NCI-H2107 treated with DMSO at 0.1 percent for 48 hours (cell line): ENCODE measurements at regions not wholly inside any gene's neighbourhood (a gene's known extent, or its start where the extent isn't known, plus 50 kb on each side); places are given as distances from the start of the nearest gene placed in this dataset.

Experiments used
- DNase-seq: peaks from one replicate; lab custom pipeline; 2025; ENCODE audit not compliant: unreplicated experiment; lab: John Stamatoyannopoulos, UW

GRCh38 chr2:121085801-121086200 is 199.2 kb downstream of the TFCP2L1 start:
- no peak for DNase-seq

GRCh38 chr2:121086450-121086849 is 198.6 kb downstream of the TFCP2L1 start:
- no peak for DNase-seq

GRCh38 chr2:121087117-121087516 is 197.9 kb downstream of the TFCP2L1 start:
- no peak for DNase-seq

DNA sequence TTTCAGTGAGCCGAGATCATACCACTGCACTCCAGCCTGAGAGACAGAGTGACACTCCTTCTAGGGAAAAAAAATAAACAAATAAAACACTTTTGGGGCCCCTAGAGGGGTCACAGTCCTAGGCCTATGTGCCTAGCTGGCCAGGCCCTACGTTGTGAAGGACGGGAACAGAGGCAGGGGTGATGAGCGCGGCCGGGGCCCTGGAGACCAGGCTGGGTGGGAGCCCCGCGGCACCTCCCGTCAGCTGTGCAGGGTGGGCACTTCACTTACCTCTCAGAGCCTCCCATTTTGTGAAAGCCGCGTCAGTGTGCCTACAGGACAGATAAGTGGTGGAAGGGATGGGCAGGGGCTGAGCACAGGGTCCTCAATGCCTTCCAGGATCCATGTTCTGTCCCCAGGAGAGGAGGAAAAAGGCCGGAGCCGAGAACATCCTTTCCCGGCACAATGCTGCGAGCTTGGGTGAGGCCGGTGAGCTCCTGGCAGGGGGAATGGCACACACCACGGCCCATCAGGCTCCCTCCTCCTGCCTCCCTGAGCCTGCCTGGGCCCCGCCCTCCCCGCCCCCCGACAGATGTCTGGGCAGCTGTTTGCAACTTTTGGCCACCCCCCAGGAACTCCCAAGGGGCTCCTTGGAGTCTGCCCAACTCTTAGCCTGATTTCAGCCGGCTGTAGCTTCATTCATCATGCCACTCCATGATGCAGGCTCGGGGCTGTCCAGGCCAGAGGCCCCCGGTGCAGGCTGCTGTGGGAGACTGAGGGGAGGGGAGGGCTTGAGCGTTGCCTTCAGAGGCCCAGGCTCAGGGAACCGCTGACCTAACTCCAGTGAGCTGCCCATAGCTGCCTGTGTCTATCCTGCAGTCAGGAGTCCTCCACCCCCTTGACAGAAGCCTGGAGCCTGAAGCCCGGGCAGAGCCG is 196.5 kb downstream of the TFCP2L1 start:
- DNase-seq, result no peak

- peak; percentile 20 for DNase-seq
These were observed 195.9 kb downstream of the TFCP2L1 start for GRCh38 chr2:121089166-121089510.

- no peak for DNase-seq
These were observed 194.8 kb downstream of the TFCP2L1 start for GRCh38 chr2:121090088-121090715.

- no peak for DNase-seq
These were observed 192.9 kb downstream of the TFCP2L1 start for GRCh38 chr2:121092095-121092494.

DNA sequence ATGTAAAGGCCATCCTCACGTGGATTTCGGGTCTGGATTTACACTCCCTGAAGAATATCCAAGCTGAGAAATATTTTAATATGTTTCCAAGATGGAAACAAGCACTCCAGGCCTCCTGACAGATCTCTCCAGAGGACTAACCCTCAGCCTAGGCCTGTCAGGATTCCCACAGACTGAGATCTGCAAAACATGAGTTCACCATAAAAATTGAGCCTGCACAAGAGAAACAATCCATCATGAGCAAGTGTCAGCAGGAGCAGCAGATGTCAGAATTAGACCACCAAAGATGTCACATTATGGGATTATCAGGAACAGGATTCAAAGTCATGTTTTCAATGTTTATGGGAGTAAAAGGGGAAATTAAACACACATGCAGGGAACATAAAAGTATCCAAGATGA is 191.3 kb downstream of the TFCP2L1 start:
- DNase-seq, result no peak

- DNase-seq, result no peak
These were observed 190.9 kb downstream of the TFCP2L1 start for GRCh38 chr2:121094101-121094500.

DNA sequence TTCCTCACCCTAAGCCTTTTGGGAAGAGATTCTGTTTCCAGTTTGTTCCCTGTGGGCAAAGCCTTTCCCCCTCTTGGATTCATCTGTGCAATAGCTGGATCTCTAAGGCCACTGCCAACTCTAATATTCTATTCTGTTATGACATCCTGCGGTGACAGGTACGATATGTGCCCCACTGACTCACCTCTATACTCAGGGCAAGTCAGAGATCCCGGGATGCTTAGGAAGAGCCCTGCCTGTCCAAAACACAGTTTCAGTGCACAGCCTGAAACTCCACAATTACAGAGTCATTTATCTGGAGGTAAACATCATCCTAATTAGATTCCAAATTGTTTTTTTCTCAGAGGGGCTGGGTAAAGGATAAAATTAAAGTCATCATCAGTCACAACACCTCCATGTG is 190.2 kb downstream of the TFCP2L1 start:
- no peak for DNase-seq

GRCh38 chr2:121095257-121096080 is 189.5 kb downstream of the TFCP2L1 start:
- peak; percentile 59 for DNase-seq

DNA sequence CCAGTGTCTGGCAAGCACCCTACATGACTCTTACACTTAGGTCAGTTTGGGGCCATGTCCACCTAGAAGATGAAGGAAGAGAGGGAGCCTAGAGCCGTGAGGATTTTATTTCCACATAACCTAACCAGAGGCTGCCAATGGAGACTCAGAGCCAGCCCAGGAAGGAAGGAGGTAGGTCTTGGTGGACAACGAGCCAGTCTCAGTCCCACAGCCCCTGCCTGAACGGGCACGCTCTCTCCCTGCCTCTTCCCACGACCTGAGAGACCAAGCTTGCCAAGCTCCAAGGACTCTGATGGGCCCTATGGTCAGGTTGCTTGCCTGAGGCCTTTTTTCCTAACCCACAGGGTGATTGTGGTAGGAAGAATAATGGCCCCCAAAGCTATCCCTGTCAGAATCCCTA is 188.4 kb downstream of the TFCP2L1 start:
- no peak for DNase-seq

- no peak for DNase-seq
These were observed 186.4 kb downstream of the TFCP2L1 start for GRCh38 chr2:121098556-121098955.

GRCh38 chr2:121099329-121100290 is 185.4 kb downstream of the TFCP2L1 start:
- DNase-seq, result no peak

GRCh38 chr2:121101093-121101715 is 183.8 kb downstream of the TFCP2L1 start:
- no peak for DNase-seq

DNA sequence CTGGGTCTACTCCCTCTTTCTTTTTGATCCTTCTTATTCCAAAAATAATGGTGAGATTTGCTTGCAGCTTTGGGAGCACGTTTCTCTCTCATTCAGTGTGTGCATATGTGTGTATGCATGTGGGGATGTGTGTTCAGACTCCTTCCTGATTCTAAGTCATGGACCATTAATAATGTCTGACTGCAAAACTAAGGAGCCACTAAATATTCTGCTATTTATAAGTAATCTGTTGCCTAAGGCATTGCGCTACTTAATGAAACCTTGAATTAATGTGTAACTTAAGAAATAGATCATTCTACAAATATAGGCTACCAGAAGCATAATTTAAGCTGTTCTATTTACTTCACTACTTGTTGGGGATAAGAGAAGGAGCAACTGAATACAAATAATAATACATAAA is 182.1 kb downstream of the TFCP2L1 start:
- no peak for DNase-seq

DNA sequence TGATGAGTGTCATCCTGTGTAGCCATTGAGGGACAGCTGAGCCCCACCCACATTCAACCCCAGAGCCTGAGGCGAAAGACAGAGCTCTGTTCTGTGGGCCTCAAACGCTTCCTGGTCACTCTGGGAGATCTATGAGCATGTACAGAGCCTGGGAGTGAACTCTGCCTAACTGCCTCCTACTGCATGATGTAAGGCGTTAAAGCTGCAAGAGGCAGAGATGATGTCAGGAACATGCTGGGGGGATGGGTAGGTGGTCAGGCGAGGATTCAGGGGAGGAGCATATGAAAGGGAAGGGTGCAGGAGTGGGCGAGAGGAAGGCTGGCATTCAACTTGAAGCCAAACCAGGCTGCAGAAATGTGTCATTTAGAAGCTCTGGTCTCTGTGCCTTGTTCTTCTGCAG is 181.0 kb downstream of the TFCP2L1 start:
- no peak for DNase-seq

- DNase-seq, result no peak
These were observed 180.3 kb downstream of the TFCP2L1 start for GRCh38 chr2:121104721-121105141.

GRCh38 chr2:121110924-121111323 is 174.1 kb downstream of the TFCP2L1 start:
- no peak for DNase-seq

- DNase-seq, result no peak
These were observed 166.1 kb downstream of the TFCP2L1 start for GRCh38 chr2:121118951-121119350.
